ENCODE measurements at regions not wholly inside any gene's neighbourhood (a gene's known extent, or its start where the extent isn't known, plus 50 kb on each side); places are given as distances from the start of the nearest gene placed in this dataset.

DNA sequence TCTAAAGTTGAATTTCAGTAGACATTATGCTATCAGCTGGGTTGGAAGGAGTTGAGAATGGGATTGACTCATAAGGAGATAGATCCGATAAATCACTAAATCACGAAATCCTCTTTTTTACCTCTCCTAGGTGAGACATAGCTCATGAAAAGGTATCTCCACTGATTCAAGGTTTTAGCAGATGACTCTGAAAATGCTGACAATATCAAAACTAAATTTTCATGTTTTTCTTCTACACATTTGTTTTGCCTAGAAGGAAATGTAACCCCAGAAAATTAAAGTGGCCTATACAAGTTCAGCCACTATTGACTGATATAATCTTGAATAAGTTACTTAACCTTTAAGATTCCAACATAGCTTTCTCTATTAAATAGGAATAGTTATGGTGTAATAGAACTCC lies 82.2 kb upstream of the VWDE start:
- TF ChIP-seq YY1 (IDR thresholded peaks at IDR 0.05; ENCODE audit: insufficient read depth, insufficient read length): no peak
- TF ChIP-seq ZNF274 (IDR thresholded peaks at IDR 0.05; ENCODE audit: low read depth, low read length): no peak
